ENCODE measurements at regions not wholly inside any gene's neighbourhood (a gene's known extent, or its start where the extent isn't known, plus 50 kb on each side); places are given as distances from the start of the nearest gene placed in this dataset.

DNA sequence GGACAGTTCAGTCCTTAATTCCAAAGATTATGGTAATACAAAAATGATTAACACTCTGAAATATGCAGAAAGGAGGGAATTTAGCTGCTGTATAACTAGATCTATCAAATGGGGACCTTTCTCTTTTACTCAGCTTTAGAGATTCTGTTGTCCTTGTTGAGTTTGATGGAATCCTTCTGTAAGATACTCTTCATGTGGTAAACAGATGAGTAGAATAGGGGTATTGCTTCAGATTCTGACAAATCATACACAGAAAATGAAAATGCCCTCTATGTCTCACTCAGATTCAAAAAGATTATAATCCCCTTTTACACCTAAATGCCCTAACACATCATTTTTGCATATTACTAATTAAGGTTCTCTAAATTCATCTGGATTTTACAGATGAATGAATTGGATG, 50.7 kb downstream of the ARHGAP35 start:
- no peak for DNase-seq (ENCODE audit: extremely low read depth in 1 of 11, low read depth in 9 of 11, low spot score in 4 of 11)

DNA sequence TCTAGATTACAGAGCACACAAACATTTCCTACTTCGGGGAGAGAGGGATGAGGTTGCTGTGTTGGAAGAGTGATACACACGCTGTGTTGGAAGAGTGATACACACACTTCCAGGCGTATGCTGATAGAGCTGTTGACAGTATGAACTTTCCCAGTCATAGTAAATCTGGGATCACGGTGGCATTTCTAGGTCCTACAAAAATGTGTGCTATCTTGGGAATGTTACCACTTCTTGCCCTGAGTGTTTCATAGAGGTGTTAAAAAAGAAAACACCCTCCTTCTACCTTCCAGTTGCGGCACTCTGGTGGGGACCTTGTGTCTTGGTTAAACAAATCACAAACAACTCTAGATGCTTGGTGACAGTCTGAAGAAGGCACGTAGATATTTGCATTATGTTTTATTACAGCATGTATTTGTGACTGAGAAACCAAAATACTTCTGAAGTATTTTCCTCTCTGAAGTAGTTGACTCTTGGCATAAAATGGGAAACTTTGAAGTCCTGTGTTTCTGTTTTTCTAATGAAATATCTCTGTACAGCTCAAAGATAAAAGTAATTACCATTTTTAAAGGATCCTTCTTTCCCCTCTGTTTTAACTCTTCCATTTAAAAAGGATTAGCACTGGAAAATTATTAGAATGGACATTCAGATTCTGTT, 52.5 kb downstream of the ARHGAP35 start:
- DNase-seq (ENCODE audit: extremely low read depth in 1 of 11, low read depth in 9 of 11, low spot score in 4 of 11): no peak

DNA sequence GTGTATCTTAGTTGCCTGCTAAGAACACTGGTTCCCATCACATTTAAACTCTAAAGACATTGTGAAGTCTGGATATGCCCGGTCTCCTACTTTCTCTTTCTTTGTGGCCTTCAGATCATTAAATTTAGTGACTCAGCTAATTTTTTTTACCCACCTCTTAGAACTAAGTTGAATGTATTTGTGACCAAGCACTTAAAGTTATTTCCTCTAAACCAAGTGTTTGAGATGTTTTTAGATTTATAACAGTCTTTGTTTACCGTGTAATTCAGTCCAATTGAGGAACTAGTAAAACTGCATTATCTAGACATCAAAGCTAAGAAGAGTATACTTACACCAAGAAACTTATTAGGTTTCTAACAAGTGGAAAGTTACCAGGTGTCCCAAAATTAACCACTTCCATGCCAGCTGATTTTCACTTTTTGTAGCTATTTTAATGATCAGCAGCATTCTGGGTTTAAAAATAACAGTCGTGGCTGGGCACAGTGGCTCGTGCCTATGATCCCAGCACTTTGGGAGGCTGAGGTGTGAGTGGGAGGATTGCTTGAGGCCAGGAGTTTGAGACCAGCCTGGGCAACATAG, 53.1 kb downstream of the ARHGAP35 start:
- no peak for DNase-seq (ENCODE audit: extremely low read depth in 1 of 11, low read depth in 9 of 11, low spot score in 4 of 11)

DNA sequence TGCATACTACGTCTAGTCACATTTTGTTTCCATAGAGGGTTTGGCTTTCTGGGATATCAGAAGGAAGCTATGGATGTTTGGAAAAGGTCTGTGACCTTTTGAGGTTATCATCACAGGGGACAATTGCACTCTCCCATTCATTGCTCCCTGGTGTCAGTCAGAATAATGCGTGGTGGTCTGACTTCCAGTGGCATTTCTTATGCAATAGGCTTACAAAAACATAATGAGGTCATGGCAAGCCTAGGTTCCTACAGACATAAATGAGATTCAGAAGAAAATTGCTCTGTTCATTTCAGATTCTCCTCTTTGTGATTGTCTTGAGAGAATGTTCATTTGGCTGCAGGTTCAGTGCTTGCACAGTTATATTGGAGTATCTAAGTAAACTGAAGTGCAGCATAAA, 54.6 kb downstream of the ARHGAP35 start:
- DNase-seq (ENCODE audit: extremely low read depth in 1 of 11, low read depth in 9 of 11, low spot score in 4 of 11): no peak

DNA sequence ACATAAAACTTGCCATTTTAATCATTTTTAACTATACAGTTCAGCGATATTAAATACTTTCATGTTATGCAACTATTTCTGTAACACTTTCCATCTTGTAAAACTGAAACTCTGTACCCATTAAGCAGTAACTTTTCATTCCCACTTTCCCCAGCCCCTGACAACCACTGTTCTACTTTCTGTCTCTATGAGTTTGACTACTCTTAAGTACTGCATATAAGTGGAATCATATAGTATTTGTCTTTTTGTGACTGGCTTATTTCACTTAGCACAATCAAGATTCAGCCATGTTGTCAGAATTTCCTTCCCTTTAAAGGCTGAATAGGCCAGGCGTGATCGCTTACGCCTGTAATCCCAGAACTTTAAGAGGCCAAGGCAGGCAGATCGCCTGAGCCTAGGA, 56.2 kb downstream of the ARHGAP35 start:
- DNase-seq (ENCODE audit: extremely low read depth in 1 of 11, low read depth in 9 of 11, low spot score in 4 of 11): no peak

DNA sequence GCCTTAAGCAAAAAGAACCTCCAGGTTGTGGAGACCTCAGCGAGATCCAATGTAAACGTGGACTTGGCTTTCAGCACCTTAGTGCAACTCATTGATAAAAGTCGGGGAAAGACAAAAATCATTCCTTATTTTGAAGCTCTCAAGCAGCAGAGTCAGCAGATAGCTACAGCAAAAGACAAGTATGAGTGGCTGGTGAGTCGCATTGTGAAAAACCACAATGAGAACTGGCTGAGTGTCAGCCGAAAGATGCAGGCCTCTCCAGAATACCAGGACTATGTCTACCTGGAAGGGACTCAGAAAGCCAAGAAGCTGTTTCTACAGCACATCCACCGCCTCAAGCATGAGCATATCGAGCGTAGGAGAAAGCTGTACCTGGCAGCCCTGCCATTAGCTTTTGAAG, 58.5 kb downstream of the ARHGAP35 start:
- no peak for DNase-seq (ENCODE audit: extremely low read depth in 1 of 11, low read depth in 9 of 11, low spot score in 4 of 11)

DNA sequence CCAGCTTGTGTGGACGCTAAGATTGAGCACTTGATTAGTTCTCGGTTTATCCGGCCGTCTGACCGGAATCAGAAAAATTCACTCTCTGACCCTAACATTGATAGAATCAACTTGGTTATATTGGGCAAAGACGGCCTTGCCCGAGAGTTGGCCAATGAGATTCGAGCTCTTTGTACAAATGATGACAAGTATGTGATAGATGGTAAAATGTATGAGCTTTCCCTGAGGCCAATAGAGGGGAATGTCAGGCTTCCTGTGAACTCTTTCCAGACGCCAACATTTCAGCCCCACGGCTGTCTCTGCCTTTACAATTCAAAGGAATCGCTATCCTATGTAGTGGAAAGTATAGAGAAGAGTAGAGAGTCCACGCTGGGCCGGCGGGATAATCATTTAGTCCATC, 59.6 kb downstream of the ARHGAP35 start:
- DNase-seq (ENCODE audit: extremely low read depth in 1 of 11, low read depth in 9 of 11, low spot score in 4 of 11): no peak

DNA sequence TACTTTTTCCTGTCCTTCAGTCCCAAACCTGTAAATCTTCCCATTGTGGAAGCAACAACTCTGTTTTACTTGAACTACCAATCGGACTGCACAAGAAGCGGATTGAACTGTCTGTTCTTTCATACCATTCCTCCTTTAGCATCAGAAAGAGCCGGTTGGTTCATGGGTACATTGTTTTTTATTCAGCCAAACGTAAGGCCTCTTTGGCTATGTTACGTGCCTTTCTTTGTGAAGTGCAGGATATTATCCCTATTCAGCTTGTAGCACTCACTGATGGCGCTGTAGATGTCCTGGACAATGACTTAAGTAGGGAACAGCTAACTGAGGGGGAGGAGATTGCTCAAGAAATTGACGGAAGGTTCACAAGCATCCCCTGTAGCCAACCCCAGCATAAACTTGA, 60.3 kb downstream of the ARHGAP35 start:
- DNase-seq (ENCODE audit: extremely low read depth in 1 of 11, low read depth in 9 of 11, low spot score in 4 of 11): no peak

DNA sequence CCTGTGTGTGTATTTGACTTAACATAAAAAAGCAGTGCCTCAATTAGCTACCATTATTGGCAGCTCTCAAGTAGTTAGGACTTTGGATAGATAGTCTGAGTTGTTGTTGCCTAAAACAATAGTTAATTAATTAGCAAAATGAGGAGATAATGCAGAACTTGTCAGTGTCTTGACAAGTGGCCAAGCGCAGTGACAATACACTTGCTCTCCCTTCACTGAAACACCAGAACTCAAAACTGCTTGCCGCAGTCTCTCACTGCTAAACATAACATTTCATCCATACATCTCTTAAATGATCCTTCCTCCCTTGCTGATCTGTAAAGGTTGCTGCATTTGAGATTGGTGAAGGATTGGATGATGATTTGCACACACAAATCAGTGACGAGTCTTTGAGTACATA, 61.7 kb downstream of the ARHGAP35 start:
- no peak for DNase-seq (ENCODE audit: extremely low read depth in 1 of 11, low read depth in 9 of 11, low spot score in 4 of 11)

DNA sequence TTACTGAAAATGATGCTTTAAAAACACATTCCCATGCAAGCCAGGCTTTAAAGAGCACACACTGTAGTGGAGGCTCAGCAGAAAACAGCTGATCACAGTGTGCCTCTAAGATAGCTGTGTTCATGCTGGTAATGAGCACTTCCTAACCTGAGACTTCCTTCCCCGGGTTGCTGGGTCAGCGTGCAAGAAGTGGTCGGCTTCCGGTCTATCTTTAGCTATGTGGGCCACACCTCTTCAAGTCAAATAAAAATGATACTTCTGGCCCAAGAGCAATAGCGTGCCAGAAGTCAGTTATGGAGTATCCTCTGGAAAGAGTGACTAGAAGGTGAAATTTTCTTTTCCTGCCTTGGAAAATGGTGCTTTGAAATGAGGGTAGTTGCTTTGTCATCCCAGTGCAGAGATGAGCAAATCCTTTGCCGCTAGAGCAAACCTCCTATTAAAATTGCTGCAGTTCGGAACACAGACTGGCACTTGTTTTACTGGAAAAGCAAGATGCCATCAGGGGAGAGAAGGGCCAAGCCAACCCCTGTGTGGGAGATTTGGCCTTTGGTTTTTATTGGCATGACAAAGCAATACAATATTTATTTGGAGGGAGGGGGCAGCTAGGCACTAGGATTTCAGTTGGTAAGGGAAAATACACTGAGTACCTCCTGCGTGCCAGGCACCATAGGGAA, 64.2 kb downstream of the ARHGAP35 start:
- no peak for DNase-seq (ENCODE audit: extremely low read depth in 1 of 11, low read depth in 9 of 11, low spot score in 4 of 11)

DNA sequence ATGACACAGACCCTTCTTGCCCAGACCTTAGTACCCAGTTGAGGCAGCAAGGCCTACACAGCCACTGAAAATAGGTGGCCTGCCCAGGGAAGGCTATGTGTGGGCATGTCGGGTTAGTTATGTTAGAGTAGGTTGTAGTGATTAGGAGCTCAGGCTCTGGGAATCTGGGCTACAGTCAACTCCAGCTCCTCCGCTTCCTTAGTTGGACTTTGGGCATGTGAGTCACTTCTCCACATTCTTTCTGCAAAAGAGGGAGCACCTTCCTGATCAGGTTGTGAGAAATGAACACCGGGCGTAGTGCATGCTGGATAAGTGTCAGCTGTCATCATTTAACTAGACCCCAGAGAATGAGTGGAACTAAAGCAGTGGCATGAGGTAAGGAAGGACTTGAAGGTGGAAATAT, 64.8 kb downstream of the ARHGAP35 start:
- no peak for DNase-seq (ENCODE audit: extremely low read depth in 1 of 11, low read depth in 9 of 11, low spot score in 4 of 11)

DNA sequence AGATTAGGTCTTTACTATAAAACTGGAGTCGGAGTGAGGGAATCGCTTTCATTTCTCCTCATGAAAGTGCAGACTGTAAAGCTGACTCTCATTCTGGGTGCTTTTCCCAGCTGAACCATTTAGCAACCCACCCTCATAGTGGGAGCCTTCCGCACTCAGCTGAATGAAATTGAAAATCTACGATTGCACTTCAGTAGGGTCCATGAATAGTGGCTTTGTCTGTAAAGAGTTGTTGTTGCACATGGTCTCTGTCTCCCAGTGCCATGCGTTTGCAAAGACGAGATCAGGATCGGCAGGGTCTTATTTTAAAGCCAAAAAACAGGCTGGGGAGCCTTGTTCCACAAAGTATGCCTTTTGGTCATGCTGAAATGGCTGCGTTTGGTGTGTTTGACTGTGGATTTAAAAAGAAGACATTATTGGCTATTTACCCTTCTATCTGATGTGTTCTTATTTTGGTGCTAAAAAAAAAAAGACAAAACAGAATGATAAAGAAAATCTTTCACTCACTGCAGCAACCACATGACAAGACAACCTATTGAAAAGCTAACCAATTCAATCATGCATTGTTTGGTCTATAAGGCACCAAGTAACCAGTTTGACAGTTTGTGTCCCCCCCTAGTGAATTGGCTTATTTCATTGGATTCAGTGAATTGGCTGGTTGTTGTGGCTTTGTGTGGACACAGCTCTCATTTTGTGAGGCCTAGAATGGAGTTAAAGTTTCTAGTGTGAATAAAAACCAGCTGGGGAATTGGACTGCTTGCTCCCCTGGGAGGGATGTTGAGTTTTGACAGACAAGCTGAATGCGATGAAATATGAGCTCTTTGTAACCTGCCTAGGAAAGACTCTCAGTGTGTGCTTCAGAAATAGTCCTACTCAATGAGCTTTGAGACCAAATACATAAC, 65.6 kb downstream of the ARHGAP35 start:
- DNase-seq (ENCODE audit: extremely low read depth in 1 of 11, low read depth in 9 of 11, low spot score in 4 of 11): no peak

DNA sequence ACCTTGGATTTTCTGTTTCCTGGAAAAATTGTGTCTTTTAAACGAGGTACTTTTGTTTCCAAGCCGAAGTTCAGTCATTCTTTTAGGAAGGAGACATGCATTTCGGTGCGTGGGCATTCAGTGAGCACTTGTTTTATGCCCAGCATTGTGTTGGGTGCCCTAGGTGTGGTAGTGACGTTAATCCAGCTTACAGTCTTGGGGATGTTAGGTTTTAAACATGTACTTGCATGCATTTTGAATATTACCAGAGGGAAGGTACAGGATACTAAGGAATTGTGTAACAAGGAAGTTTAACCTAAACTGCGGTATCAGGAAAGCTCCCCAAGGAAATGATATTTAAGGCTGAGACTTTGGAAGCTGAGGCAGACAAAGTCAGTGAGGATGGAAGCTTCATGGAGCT, 66.3 kb downstream of the ARHGAP35 start:
- DNase-seq (ENCODE audit: extremely low read depth in 1 of 11, low read depth in 9 of 11, low spot score in 4 of 11): no peak

DNA sequence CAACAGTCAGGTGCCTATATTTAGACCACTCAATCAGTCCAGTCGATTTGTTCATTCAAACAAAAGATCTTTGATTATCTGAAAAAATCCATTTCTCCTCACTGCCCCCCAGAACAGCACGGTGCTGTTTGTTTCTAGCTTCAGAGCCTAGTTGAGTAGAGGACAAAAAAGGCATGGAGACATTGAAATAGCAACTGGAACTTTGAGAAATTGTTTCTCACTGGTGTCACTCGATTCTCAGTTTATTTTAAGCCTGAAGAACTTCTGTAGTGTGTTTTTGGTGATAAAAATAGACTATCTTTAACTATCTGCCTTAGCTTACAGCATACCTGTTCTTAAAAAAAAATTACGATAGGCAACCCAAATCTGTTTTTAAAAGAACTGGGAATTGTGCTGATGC, 67.1 kb downstream of the ARHGAP35 start:
- no peak for DNase-seq (ENCODE audit: extremely low read depth in 1 of 11, low read depth in 9 of 11, low spot score in 4 of 11)

DNA sequence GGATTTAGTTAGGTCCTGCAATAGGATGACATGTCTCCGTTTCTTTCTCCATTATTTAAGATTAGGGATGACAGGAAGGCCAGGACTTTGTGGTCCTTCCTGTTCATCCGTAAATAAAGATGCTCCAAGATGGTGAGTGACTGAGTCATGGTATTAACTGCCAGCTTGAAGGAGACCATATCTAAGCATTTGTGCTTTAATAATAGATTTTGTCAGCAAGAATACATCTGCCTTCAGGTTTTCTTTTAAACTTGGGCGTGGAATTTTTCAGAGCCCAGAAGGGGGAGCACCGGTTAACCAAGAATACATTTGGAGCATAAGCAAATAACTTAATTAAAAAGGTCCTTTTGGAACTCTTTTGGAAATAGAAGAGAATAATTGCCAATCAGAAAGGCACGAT, 68.2 kb downstream of the ARHGAP35 start:
- no peak for DNase-seq (ENCODE audit: extremely low read depth in 1 of 11, low read depth in 9 of 11, low spot score in 4 of 11)

DNA sequence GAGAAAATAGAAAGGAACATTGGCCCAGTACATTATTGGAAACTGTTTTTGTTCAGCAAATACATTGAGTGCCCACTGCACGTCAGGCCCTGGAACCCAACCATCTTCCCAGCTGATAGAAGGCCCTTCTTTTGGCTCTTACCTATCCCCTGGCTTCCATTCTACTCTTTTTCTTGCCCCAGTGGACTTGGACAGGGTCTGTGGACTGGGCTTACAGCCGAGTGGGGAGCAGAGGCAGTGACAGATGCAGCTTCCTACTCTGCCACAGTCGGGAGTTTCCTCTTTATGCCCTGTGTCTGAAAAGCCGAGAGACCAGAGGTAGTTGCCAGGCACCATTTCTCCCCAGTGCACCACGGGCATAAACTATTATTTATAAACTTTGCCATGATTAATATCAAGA, 70.4 kb downstream of the ARHGAP35 start:
- DNase-seq (ENCODE audit: extremely low read depth in 1 of 11, low read depth in 9 of 11, low spot score in 4 of 11): no peak

DNA sequence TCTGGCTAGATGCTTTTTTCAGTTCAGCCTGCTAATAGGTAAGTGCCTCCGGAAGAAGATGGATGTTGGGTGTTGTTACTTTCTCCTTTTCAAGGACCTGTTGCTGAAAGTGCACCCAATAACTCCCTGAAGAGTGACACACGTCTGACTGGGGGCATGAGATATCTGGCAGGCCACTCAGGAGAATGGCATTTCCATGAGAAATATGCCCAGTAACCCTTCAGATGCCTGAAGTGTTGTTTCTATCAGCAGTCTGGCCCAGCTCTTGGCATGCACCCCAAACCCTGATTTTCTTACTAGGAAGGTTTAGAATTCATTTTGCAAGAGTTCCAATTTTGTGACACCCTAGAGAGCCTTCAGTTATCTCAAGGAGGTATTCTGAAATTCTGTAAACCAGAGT, 71.5 kb downstream of the ARHGAP35 start:
- no peak for DNase-seq (ENCODE audit: extremely low read depth in 1 of 11, low read depth in 9 of 11, low spot score in 4 of 11)

DNA sequence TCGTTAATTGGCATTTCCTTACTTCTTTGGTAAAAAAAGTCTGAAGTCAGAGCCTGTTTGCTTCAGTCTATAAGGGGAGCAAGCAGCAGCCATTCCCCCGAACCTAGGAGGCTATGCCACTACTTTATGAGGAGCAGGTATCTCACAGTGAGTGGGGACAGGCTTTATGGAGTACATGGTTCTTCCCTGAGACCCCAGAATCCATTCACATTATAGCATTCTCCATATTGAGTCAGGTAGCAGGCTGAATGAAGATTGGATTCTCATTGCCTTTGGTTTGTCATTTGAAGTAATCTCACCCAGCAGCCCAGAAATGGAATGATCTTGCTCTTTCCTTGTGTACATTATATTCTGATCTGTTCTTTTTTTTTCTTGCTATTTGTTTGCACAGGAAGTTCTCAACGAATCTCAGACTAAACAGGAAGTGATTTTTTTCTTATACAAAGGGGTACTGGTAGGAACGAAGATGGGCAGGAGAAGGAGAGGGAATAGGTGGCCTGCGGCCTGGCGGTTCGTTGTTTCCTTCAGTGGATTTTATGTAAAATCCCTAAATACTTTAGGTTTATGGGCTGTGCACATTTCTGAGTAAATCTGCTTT, 74.4 kb downstream of the ARHGAP35 start:
- no peak for DNase-seq (ENCODE audit: extremely low read depth in 1 of 11, low read depth in 9 of 11, low spot score in 4 of 11)

DNA sequence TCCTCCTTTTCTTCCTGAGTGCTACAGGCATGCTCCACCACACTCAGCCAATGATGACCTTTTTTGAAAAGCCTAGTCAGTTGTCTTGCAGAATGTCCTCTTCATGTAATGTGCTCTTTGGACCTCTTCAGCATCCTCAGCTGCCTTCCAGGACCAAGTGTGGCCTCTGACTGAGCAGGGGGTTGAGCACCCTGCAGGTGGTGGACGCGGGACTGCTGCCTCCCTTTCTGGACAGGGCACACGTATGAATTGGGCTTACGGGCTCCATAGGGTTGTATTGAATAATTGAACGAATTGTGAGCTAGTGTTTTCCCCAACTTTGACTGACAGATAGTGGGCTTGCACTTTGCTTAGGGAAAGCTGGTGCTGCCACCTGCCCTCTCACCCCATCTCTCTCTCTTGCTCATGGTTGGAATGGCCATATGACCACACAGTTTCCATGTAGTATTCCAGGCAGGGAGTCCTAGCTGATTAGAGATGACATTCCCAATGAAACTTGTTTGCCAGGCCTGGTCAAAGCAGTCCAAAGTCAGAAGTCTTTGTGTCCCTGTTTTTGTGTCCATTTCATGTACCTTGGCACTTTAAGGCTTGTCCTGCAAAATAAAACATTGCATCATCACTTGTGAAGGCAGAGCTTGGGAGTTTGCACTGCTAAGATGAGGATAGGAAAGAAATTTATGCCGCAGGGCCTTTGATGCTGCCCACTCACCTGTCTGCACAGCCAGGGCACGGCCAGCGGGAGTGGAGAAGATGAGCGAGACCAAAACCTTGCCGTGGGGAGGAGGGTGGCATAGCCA, 76.3 kb upstream of the NPAS1 start:
- no peak for DNase-seq (ENCODE audit: extremely low read depth in 1 of 11, low read depth in 9 of 11, low spot score in 4 of 11)

Data from renal cortex interstitium (tissue), 11 donors.